Activated CD4-positive, alpha-beta T cell treated with anti-CD3 and anti-CD28 coated beads, Interleukin-2, amount 50 U/mL, for 4 hours (primary cell): ENCODE measurements at regions not wholly inside any gene's neighbourhood (a gene's known extent, or its start where the extent isn't known, plus 50 kb on each side); places are given as distances from the start of the nearest gene placed in this dataset.
"Not testable (repeated sequence)": the region's sequence is repeated elsewhere in the genome, so short reads cannot be mapped to it uniquely, and the experiment has no call there.

Experiments
- DNase-seq, 2 experiments: peaks; one replicate each; pipeline ENCODE4 v3.0.0-alpha.2; 2020

- no peak for DNase-seq
These were observed 583.4 kb upstream of the DPPA4 start for GRCh38 chr3:109920749-109921148.

- no peak for DNase-seq
These were observed 584.2 kb upstream of the DPPA4 start for GRCh38 chr3:109921509-109921908.

GRCh38 chr3:109922856-109923255, 585.5 kb upstream of the DPPA4 start:
- no peak for DNase-seq

- DNase-seq, result no peak
These were observed 586.1 kb upstream of the DPPA4 start for GRCh38 chr3:109923431-109923830.

- DNase-seq, result no peak
These were observed 586.9 kb upstream of the DPPA4 start for GRCh38 chr3:109924196-109924595.

GRCh38 chr3:109926376-109926775, 589.0 kb upstream of the DPPA4 start:
- no peak for DNase-seq

GRCh38 chr3:109927161-109927560, 589.8 kb upstream of the DPPA4 start:
- DNase-seq, result no peak

GRCh38 chr3:109927726-109928125, 590.4 kb upstream of the DPPA4 start:
- DNase-seq, result no peak

GRCh38 chr3:109930582-109930981, 593.2 kb upstream of the DPPA4 start:
- DNase-seq, result no peak

GRCh38 chr3:109933576-109933975, 596.2 kb upstream of the DPPA4 start:
- DNase-seq, result no peak

GRCh38 chr3:109939817-109940216, 602.5 kb upstream of the DPPA4 start:
- DNase-seq, result no peak

- DNase-seq, result no peak
These were observed 605.8 kb upstream of the DPPA4 start for GRCh38 chr3:109943181-109943580.

- no peak for DNase-seq
These were observed 607.5 kb upstream of the DPPA4 start for GRCh38 chr3:109944836-109945235.

GRCh38 chr3:109952924-109953323, 615.6 kb upstream of the DPPA4 start:
- DNase-seq, result no peak

GRCh38 chr3:109963831-109964230, 626.5 kb upstream of the DPPA4 start:
- DNase-seq, result no peak

GRCh38 chr3:109973733-109974132, 636.4 kb upstream of the DPPA4 start:
- DNase-seq, result no peak

- DNase-seq, result no peak
These were observed 640.6 kb upstream of the DPPA4 start for GRCh38 chr3:109977897-109978296.

GRCh38 chr3:109982201-109982600, 644.9 kb upstream of the DPPA4 start:
- no peak for DNase-seq

- no peak for DNase-seq
These were observed 647.6 kb upstream of the DPPA4 start for GRCh38 chr3:109984976-109985375.

GRCh38 chr3:109985943-109986555, 648.7 kb upstream of the DPPA4 start:
- DNase-seq, result no peak

- no peak for DNase-seq
These were observed 657.5 kb upstream of the DPPA4 start for GRCh38 chr3:109994853-109995252.

GRCh38 chr3:109995377-109995776, 658.0 kb upstream of the DPPA4 start:
- no peak for DNase-seq

- not testable (repeated sequence) for DNase-seq
These were observed 664.6 kb upstream of the DPPA4 start for GRCh38 chr3:110001905-110002304.

- DNase-seq, result no peak
These were observed 669.6 kb upstream of the DPPA4 start for GRCh38 chr3:110006913-110007312.

GRCh38 chr3:110015231-110015963, 678.1 kb upstream of the DPPA4 start:
- DNase-seq, result no peak
